ENCODE measurements at regions not wholly inside any gene's neighbourhood (a gene's known extent, or its start where the extent isn't known, plus 50 kb on each side); places are given as distances from the start of the nearest gene placed in this dataset.

- Histone ChIP-seq H3K18ac (ENCODE audit: low read depth, low read length) (no peak overlapping the region), H4K20me1 (ENCODE audit: insufficient read depth, low read length) (no peaks in the 10 kb centered on the region), H3K4me2 (ENCODE audit: low read depth, low read length) (no peak overlapping the region), H3K14ac (replicated peaks; ENCODE audit: low read depth, low read length) (no peak overlapping the region), H3K4me1 (ENCODE audit: control insufficient read depth, insufficient read depth, low read length) (no peaks in the 10 kb centered on the region), H2BK5ac (ENCODE audit: low read depth, low read length, poor library complexity, severe bottlenecking) (no peak overlapping the region), H3K27me3 (ENCODE audit: control insufficient read depth, insufficient read depth, low read length) (peaks cover 7% of the 10 kb centered on the region), H3K56ac (ENCODE audit: extremely low read depth, insufficient read depth, low read length) (no peak overlapping the region), H2AK9ac (replicated peaks; ENCODE audit: low read depth, low read length, poor library complexity) (no peak overlapping the region), H3K79me1 (ENCODE audit: low read depth in 1 of 2, low read length in 2 of 2) (no peaks in the 10 kb centered on the region), H4K8ac (ENCODE audit: low read depth in 2 of 2, low read length in 2 of 2) (no peak overlapping the region), H3K4ac (ENCODE audit: low read depth, low read length) (no peak overlapping the region), H3K23ac (ENCODE audit: low read depth, low read length) (no peak overlapping the region), H2BK20ac (ENCODE audit: low read depth, low read length) (no peak overlapping the region), H2BK120ac (ENCODE audit: low read depth, low read length) (no peak overlapping the region), H3K4me3 (ENCODE audit: insufficient read depth, low read depth, low read length) (no peak overlapping the region), H3K27ac (ENCODE audit: insufficient read depth, low read length) (no peak overlapping the region), H4K5ac (ENCODE audit: low read depth, low read length) (no peak overlapping the region), H2BK15ac (ENCODE audit: low read depth, low read length) (no peak overlapping the region), H4K91ac (ENCODE audit: insufficient read depth, low read depth, low read length) (no peak overlapping the region), H2AFZ (replicated peaks; ENCODE audit: low read length, poor library complexity) (no peak overlapping the region), H3K9me1 (ENCODE audit: insufficient read depth, low read length) (no peaks in the 10 kb centered on the region), H2AK5ac (ENCODE audit: low read depth, low read length) (no peak overlapping the region), H3K9me3 (ENCODE audit: control insufficient read depth, insufficient read depth, low read length) (no peaks in the 10 kb centered on the region; the same call in 1 of the 2 replicates), H3K36me3 (ENCODE audit: control insufficient read depth, insufficient read depth, low read length) (no peaks in the 10 kb centered on the region), H3K9ac (ENCODE audit: low read depth, low read length) (no peak overlapping the region)
- dilution Hi-C loops (cut with HindIII; ENCODE audit: low sequenced_read_pairs, unreplicated experiment): no loop called here
- intact Hi-C loops (cut with micrococcal nuclease): no loop called here
- no TSS peak for BruUV-seq (replicated peaks)
- no peak for TF ChIP-seq RCOR1 (IDR thresholded peaks at IDR 0.05; ENCODE audit: insufficient replicate concordance, low read length)
- TF ChIP-seq, protein P1, sequence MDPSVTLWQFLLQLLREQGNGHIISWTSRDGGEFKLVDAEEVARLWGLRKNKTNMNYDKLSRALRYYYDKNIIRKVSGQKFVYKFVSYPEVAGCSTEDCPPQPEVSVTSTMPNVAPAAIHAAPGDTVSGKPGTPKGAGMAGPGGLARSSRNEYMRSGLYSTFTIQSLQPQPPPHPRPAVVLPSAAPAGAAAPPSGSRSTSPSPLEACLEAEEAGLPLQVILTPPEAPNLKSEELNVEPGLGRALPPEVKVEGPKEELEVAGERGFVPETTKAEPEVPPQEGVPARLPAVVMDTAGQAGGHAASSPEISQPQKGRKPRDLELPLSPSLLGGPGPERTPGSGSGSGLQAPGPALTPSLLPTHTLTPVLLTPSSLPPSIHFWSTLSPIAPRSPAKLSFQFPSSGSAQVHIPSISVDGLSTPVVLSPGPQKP (IDR thresholded peaks at IDR 0.05; ENCODE audit: borderline replicate concordance, low read depth, low read length): no peak
- no peak for TF ChIP-seq NFE2L2 (IDR thresholded peaks at IDR 0.05; ENCODE audit: low read depth, low read length)
- TF ChIP-seq BHLHE40 (IDR thresholded peaks at IDR 0.05; ENCODE audit: low read depth, low read length): no peak
- no peak for TF ChIP-seq MAZ (IDR thresholded peaks at IDR 0.05; ENCODE audit: borderline replicate concordance, low read depth, low read length)
- no peak for TF ChIP-seq POLR2A (IDR thresholded peaks at IDR 0.05; ENCODE audit: low read depth, low read length)
- TF ChIP-seq FOS (IDR thresholded peaks at IDR 0.05; ENCODE audit: low read depth, low read length): no peak
- no peak for TF ChIP-seq MXI1 (IDR thresholded peaks at IDR 0.05; ENCODE audit: borderline replicate concordance, low read depth, low read length)
- no peak for TF ChIP-seq CHD1 (IDR thresholded peaks at IDR 0.05; ENCODE audit: low read depth, low read length)
- TF ChIP-seq, protein P2, sequence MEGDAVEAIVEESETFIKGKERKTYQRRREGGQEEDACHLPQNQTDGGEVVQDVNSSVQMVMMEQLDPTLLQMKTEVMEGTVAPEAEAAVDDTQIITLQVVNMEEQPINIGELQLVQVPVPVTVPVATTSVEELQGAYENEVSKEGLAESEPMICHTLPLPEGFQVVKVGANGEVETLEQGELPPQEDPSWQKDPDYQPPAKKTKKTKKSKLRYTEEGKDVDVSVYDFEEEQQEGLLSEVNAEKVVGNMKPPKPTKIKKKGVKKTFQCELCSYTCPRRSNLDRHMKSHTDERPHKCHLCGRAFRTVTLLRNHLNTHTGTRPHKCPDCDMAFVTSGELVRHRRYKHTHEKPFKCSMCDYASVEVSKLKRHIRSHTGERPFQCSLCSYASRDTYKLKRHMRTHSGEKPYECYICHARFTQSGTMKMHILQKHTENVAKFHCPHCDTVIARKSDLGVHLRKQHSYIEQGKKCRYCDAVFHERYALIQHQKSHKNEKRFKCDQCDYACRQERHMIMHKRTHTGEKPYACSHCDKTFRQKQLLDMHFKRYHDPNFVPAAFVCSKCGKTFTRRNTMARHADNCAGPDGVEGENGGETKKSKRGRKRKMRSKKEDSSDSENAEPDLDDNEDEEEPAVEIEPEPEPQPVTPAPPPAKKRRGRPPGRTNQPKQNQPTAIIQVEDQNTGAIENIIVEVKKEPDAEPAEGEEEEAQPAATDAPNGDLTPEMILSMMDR (conservative IDR thresholded peaks at IDR 0.05; ENCODE audit: low read depth, low read length): no peak
- TF ChIP-seq RAD21 (IDR thresholded peaks at IDR 0.05; ENCODE audit: low read length): no peak
- TF ChIP-seq SMC3 (IDR thresholded peaks at IDR 0.05; ENCODE audit: low read depth, low read length): no peak
- no peak for TF ChIP-seq MAFK (IDR thresholded peaks at IDR 0.05; ENCODE audit: low read depth, low read length)
- TF ChIP-seq CEBPB (IDR thresholded peaks at IDR 0.05; ENCODE audit: low read depth, low read length): no peak
- TF ChIP-seq RFX5 (IDR thresholded peaks at IDR 0.05; ENCODE audit: low read depth, low read length): no peak
- TF ChIP-seq, protein P3, sequence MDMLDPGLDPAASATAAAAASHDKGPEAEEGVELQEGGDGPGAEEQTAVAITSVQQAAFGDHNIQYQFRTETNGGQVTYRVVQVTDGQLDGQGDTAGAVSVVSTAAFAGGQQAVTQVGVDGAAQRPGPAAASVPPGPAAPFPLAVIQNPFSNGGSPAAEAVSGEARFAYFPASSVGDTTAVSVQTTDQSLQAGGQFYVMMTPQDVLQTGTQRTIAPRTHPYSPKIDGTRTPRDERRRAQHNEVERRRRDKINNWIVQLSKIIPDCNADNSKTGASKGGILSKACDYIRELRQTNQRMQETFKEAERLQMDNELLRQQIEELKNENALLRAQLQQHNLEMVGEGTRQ (IDR thresholded peaks at IDR 0.05; ENCODE audit: low read depth, low read length): no peak
- POLR2A ChIA-PET (ENCODE audit: unreplicated experiment): no interaction called here
- ATAC-seq (ENCODE audit: low read depth) (no peak), DNase-seq (no peak)
- WGBS, 2 experiments (ENCODE audit: extremely low coverage in 2 of 2, insufficient read length in 1 of 2): no CpG with 5 or more reads among the region's 2 CpGs
- in situ Hi-C loops (cut with MboI; ENCODE audit: low sequenced_read_pairs): no loop called here
- CTCF ChIA-PET: no interaction called here
Observed at GRCh38 chr1:114259511-114260160, 106.0 kb upstream of the SYT6 start.

All from IMR-90 (cell line).